ENCODE measurements at regions not wholly inside any gene's neighbourhood (a gene's known extent, or its start where the extent isn't known, plus 50 kb on each side); places are given as distances from the start of the nearest gene placed in this dataset.
A peak's percentile ranks its signal among the peaks of the same experiment; 100 is the strongest.

- no peaks in the 10 kb centered on the region for H3K9me3 ChIP-seq
- no peak overlapping the region for H3K27ac ChIP-seq
- TF ChIP-seq CTCF (IDR thresholded peaks at IDR 0.05): no peak
- no peaks in the 10 kb centered on the region for H3K36me3 ChIP-seq
- intact Hi-C loops (cut with DNase I): no loop called here
- H3K4me3 ChIP-seq: no peak overlapping the region
- ATAC-seq (no peak), DNase-seq (no peak)
- H3K4me1 ChIP-seq: no peaks in the 10 kb centered on the region
- no peaks in the 10 kb centered on the region for H3K27me3 ChIP-seq
These were observed 103.0 kb downstream of the RPL22L1 start for GRCh38 chr3:170766823-170767575.

GRCh38 chr3:170766253-170766652, 103.7 kb downstream of the RPL22L1 start:
- no peak for ATAC-seq
- no peaks in the 10 kb centered on the region for H3K27me3 ChIP-seq
- no peak overlapping the region for H3K27ac ChIP-seq
- no peak overlapping the region for H3K4me3 ChIP-seq
- intact Hi-C loops (cut with DNase I): no loop called here
- DNase-seq: no peak
- H3K4me1 ChIP-seq: no peaks in the 10 kb centered on the region
- no peak for TF ChIP-seq CTCF (IDR thresholded peaks at IDR 0.05)
- no peaks in the 10 kb centered on the region for H3K36me3 ChIP-seq
- no peaks in the 10 kb centered on the region for H3K9me3 ChIP-seq

- no peak for TF ChIP-seq CTCF (IDR thresholded peaks at IDR 0.05)
- no peak overlapping the region for H3K4me3 ChIP-seq
- H3K27ac ChIP-seq: no peak overlapping the region
- intact Hi-C loops (cut with DNase I): no loop called here
- DNase-seq: peak in 2 of 4 donors; percentile 24 to 55
- H3K9me3 ChIP-seq: no peaks in the 10 kb centered on the region
- ATAC-seq: no peak
- H3K4me1 ChIP-seq: no peaks in the 10 kb centered on the region
- H3K27me3 ChIP-seq: no peaks in the 10 kb centered on the region
- H3K36me3 ChIP-seq: no peaks in the 10 kb centered on the region
These were observed 104.4 kb downstream of the RPL22L1 start for GRCh38 chr3:170765419-170766078.

- DNase-seq (no peak), ATAC-seq (no peak)
- Histone ChIP-seq H3K36me3 (no peaks in the 10 kb centered on the region), H3K4me3 (no peak overlapping the region), H3K27me3 (no peaks in the 10 kb centered on the region), H3K27ac (no peak overlapping the region), H3K4me1 (no peaks in the 10 kb centered on the region), H3K9me3 (no peaks in the 10 kb centered on the region)
- intact Hi-C loops (cut with DNase I): no loop called here
- no peak for TF ChIP-seq CTCF (IDR thresholded peaks at IDR 0.05)
These were observed 106.0 kb downstream of the RPL22L1 start for GRCh38 chr3:170764017-170764416.

GRCh38 chr3:170762064-170762463, 107.9 kb downstream of the RPL22L1 start:
- no peak for TF ChIP-seq CTCF (IDR thresholded peaks at IDR 0.05)
- intact Hi-C loops (cut with DNase I): no loop called here
- Histone ChIP-seq H3K36me3 (no peaks in the 10 kb centered on the region), H3K4me3 (no peak overlapping the region), H3K27ac (no peak overlapping the region), H3K4me1 (no peaks in the 10 kb centered on the region), H3K9me3 (no peaks in the 10 kb centered on the region), H3K27me3 (no peaks in the 10 kb centered on the region)
- DNase-seq (no peak), ATAC-seq (no peak)

All from left lung (tissue), 4 donors.